Mucosa of rectum (tissue), 2 donors: ENCODE measurements at regions not wholly inside any gene's neighbourhood (a gene's known extent, or its start where the extent isn't known, plus 50 kb on each side); places are given as distances from the start of the nearest gene placed in this dataset.
"Not testable (repeated sequence)": the region's sequence is repeated elsewhere in the genome, so short reads cannot be mapped to it uniquely, and the experiment has no call there.

Experiments
- H3K27ac ChIP-seq, 2 donors: one replicate each; pipeline ENCODE4 v1.7.0; 2013; ENCODE audit warnings: inconsistent platforms in 2 of 2, low read depth in 2 of 2, low read length in 2 of 2
- H3K27me3 ChIP-seq, 2 donors: one replicate each; pipeline ENCODE4 v1.7.0; 2013; ENCODE audit warnings: low read length in 2 of 2; ENCODE audit not compliant: control insufficient read depth in 2 of 2, insufficient read depth in 2 of 2
- H3K36me3 ChIP-seq, 2 donors: one replicate each; pipeline ENCODE4 v1.7.0; 2013; ENCODE audit warnings: low read length in 2 of 2; ENCODE audit not compliant: control insufficient read depth in 2 of 2, insufficient read depth in 2 of 2
- H3K4me1 ChIP-seq, 2 donors: one replicate each; pipeline ENCODE4 v1.7.0; 2013; ENCODE audit warnings: low read length in 2 of 2, mild to moderate bottlenecking in 1 of 2; ENCODE audit not compliant: control insufficient read depth in 2 of 2, insufficient read depth in 2 of 2
- H3K4me3 ChIP-seq, 2 donors: one replicate each; pipeline ENCODE4 v1.7.0; 2013; ENCODE audit warnings: low read length in 2 of 2
- H3K9ac ChIP-seq, 2 donors: one replicate each; pipeline ENCODE4 v1.7.0; 2013; ENCODE audit warnings: low read length in 2 of 2, low read depth in 1 of 2, mild to moderate bottlenecking in 1 of 2
- H3K9me3 ChIP-seq, 2 donors: one replicate each; pipeline ENCODE4 v1.7.0; 2013; ENCODE audit warnings: low read length in 2 of 2; ENCODE audit not compliant: control insufficient read depth in 2 of 2
- donor health status: healthy.
- donor health status: Normal muscosa, but diverticular disease.

DNA sequence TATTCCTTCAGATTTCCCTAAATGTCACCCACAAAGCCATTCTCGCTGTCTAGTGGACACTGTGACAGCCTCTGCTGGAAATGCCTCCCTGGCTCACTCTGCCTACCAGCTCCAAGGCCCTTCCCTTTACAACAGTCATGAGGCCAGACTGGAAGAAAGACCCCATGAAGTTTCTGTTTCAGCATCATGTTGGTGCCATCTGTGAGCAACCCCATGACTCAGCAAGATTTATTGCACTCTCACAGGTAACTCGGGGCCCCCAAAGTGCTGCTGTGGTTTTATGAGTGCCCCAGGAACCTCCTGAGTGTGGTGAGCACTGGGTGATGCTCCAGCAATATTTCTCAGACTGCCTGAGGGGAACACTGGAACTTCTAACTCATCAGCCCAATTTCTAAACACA is 218.6 kb downstream of the ZNF33B start:
- H3K27me3 ChIP-seq: no peaks in the 10 kb centered on the region
- no peak overlapping the region for H3K4me3 ChIP-seq
- no peaks in the 10 kb centered on the region for H3K9me3 ChIP-seq
- H3K9ac ChIP-seq: no peak overlapping the region
- no peaks in the 10 kb centered on the region for H3K36me3 ChIP-seq
- H3K27ac ChIP-seq: no peak overlapping the region
- H3K4me1 ChIP-seq: no peaks in the 10 kb centered on the region

- Histone ChIP-seq H3K9me3 (peaks cover 3 to 6% of the 10 kb centered on the region in 2 donors), H3K36me3 (no peaks in the 10 kb centered on the region), H3K9ac (no peak overlapping the region), H3K4me1 (no peaks in the 10 kb centered on the region), H3K27ac (no peak overlapping the region), H3K4me3 (no peak overlapping the region), H3K27me3 (no peaks in the 10 kb centered on the region)
Observed at GRCh38 chr10:42380926-42381547, 257.3 kb downstream of the ZNF33B start.

DNA sequence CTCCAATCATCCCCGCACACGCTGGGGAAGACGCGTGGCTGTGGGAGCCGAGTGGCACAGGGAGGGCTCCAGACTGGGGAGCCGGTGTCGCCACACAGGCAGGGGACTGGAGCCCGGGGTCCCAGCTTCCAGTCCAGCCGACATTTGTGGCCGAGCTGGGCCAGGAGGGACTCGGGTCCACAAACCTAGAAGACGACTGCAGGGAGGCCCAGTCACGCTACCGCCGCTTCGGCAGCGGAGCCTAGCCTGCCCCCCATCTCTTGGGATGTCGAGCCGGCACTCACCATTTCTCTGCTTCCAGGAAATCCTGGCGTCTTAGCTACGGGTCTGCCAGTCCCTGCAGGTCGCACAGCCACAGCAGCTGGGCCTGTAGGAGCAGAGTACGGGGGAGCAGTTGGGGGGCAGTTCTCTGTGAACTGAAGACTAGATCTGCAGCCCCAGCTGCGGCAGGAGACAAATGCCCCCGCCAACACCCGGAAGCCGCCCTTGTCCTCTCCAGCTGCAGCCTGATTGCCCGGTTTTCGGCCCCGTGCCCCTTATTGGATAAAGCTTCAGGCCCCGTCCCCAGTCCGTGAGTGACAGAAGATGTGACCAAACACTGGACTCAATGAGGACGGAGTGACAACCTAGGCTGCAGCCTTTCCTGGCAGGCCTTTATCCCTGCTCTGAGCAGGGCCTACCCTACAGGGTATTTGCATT is 270.7 kb downstream of the ZNF33B start:
- peak overlapping the region in 1 of 2 donors; percentile 12 for H3K9ac ChIP-seq
- H3K4me1 ChIP-seq: no peaks in the 10 kb centered on the region
- peaks cover 0 to 3% of the 10 kb centered on the region in 2 donors for H3K9me3 ChIP-seq
- no peaks in the 10 kb centered on the region for H3K27me3 ChIP-seq
- peak overlapping the region; percentile 51 to 62 for H3K4me3 ChIP-seq
- no peaks in the 10 kb centered on the region for H3K36me3 ChIP-seq
- no peak overlapping the region for H3K27ac ChIP-seq

GRCh38 chr10:42351745-42352144 is 286.6 kb downstream of the ZNF33B start:
- H3K4me3 ChIP-seq: no peak overlapping the region
- H3K27ac ChIP-seq: no peak overlapping the region
- no peaks in the 10 kb centered on the region for H3K4me1 ChIP-seq
- no peaks in the 10 kb centered on the region for H3K36me3 ChIP-seq
- no peaks in the 10 kb centered on the region for H3K9me3 ChIP-seq
- no peak overlapping the region for H3K9ac ChIP-seq
- H3K27me3 ChIP-seq: no peaks in the 10 kb centered on the region

DNA sequence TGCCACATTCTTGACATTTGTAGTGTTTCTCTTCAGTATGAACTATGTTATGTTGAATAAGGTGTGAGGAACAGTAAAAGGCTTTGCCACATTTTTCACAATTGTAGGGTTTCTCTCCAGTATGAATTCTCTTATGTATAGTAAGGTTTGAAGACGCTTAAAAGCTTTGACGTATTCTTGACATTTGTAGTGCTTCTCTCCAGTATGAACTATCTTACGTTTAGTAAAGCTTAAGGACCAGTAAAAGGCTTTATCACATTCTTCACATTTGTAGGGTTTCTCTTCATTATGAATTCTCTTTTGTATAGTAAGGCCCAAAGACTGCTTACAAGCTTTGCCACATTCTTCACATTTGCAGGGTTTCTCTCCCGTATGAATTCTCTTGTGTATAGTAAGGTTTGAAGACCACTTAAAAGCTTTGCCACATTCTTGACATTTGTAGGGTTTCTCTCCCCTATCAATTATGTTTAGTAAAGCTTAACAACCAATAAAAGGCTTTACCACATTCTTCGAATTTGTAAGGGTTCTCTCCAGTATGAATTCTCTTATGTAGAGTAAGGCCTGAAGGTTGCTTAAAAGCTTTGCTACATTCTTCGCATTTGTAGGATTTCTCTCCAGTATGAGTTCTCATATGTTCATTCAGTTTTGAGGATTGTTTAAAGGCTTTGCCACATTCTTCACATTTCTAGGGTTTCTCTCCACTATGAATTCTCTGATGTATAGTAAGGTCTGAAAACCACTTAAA is 301.6 kb downstream of the ZNF33B start:
- not testable (repeated sequence) for H3K4me3 ChIP-seq, H3K27me3 ChIP-seq, H3K27ac ChIP-seq, H3K4me1 ChIP-seq, H3K9ac ChIP-seq, H3K36me3 ChIP-seq
- peaks cover 11 to 13% of the 10 kb centered on the region in 2 donors for H3K9me3 ChIP-seq

DNA sequence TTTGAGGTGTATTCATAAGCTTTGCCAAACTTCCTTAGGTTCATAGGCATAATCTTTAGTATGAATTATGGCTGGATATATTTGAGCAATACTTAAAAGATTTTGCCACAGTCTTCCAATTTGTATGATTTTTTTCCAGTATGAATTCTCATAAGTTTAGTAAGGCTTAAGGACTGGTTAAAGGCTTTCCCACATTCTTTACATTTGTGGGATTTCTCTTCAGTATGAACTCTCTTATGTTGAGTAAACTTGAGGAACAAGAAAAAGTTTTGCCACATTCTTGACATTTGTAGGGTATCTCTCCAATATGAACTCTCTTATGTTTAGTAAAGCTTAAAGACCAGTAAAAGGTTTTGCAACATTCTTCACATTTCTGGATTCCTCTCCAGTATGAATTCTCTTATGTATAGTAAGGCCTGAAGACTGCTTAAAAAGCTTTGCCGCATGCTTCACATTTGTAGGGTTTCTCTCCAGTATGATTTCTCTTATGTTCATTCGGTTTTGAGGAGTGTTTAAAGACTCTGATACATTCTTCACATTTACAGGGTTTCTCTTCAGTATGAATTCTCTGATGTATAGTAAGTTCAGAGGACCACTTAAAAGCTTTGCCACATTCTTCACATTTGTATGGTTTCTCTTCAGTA is 302.6 kb downstream of the ZNF33B start:
- not testable (repeated sequence) for H3K36me3 ChIP-seq, H3K9ac ChIP-seq, H3K4me1 ChIP-seq, H3K27ac ChIP-seq, H3K4me3 ChIP-seq, H3K27me3 ChIP-seq
- H3K9me3 ChIP-seq: peaks cover 11 to 13% of the 10 kb centered on the region in 2 donors

GRCh38 chr10:42304341-42304740 is 334.0 kb downstream of the ZNF33B start:
- no peaks in the 10 kb centered on the region for H3K36me3 ChIP-seq
- H3K27me3 ChIP-seq: no peaks in the 10 kb centered on the region
- H3K9ac ChIP-seq: no peak overlapping the region
- no peaks in the 10 kb centered on the region for H3K4me1 ChIP-seq
- no peak overlapping the region for H3K4me3 ChIP-seq
- H3K9me3 ChIP-seq: peaks cover 44 to 76% of the 10 kb centered on the region in 2 donors
- no peak overlapping the region for H3K27ac ChIP-seq

DNA sequence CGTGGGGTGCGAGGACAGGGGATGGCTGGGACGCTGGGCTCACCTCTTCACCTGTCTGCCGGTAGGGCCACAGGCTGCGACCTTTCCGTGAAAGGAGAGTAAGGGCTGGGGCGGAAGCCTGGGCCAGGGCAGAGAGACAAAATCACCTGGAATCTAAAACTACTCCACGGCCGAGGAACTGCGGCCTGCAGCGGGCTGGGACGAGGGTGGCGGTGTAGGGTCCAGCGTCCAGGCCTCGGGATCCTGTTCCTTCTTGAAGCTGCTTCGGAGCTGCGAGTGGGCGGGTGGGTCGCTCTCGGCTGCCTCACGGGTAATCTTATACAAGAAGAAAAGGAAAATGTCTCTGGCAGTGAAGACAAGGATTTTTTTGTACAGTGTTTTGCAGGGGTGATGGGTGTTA is 356.5 kb downstream of the ZNF33B start:
- not testable (repeated sequence) for H3K9ac ChIP-seq, H3K27me3 ChIP-seq, H3K27ac ChIP-seq, H3K4me3 ChIP-seq, H3K36me3 ChIP-seq, H3K4me1 ChIP-seq, H3K9me3 ChIP-seq

GRCh38 chr10:42269788-42270187 is 368.6 kb downstream of the ZNF33B start:
- H3K4me3 ChIP-seq, H3K27me3 ChIP-seq, H3K9me3 ChIP-seq, H3K9ac ChIP-seq, H3K27ac ChIP-seq, H3K36me3 ChIP-seq, H3K4me1 ChIP-seq: not testable (repeated sequence)

GRCh38 chr10:42263259-42263658 is 375.1 kb downstream of the ZNF33B start:
- H3K4me1 ChIP-seq, H3K36me3 ChIP-seq, H3K9ac ChIP-seq, H3K4me3 ChIP-seq, H3K27me3 ChIP-seq, H3K27ac ChIP-seq, H3K9me3 ChIP-seq: not testable (repeated sequence)
